Cardiac muscle cell (in vitro differentiated cells and primary cell): ENCODE measurements at regions not wholly inside any gene's neighbourhood (a gene's known extent, or its start where the extent isn't known, plus 50 kb on each side); places are given as distances from the start of the nearest gene placed in this dataset.
A peak's percentile ranks its signal among the peaks of the same experiment; 100 is the strongest.
"Not testable (repeated sequence)": the region's sequence is repeated elsewhere in the genome, so short reads cannot be mapped to it uniquely, and the experiment has no call there.

Experiments
- DNase-seq, 2 donors: peaks; one replicate each; pipeline versions ENCODE4 v3.0.0 to v3.0.0-alpha.2; 2010 to 2017; ENCODE audit warnings: low read depth in 1 of 2, low spot score in 1 of 2
- H3K27ac ChIP-seq: fragments of 200-600 bp; sonication (generic); 2 replicates; pipeline ENCODE4 v1.5.1; 2016
- H3K27me3 ChIP-seq: fragments of 200-600 bp; sonication (generic); 2 replicates; pipeline ENCODE4 v1.6.0; 2016; ENCODE audit warnings: control low read depth
- H3K36me3 ChIP-seq: fragments of 200-600 bp; sonication (generic); 2 replicates; pipeline ENCODE4 v1.5.1; 2016; ENCODE audit warnings: control low read depth
- H3K4me1 ChIP-seq: fragments of 200-600 bp; sonication (generic); 2 replicates; pipeline ENCODE4 v1.8.1; 2017; ENCODE audit warnings: low read depth, mild to moderate bottlenecking, mixed run types
- H3K4me3 ChIP-seq: fragments of 200-600 bp; sonication (generic); 2 replicates; pipeline ENCODE4 v1.5.1; 2016; ENCODE audit warnings: mild to moderate bottlenecking
- H3K9me3 ChIP-seq: fragments of 200-600 bp; sonication (generic); 2 replicates; pipeline ENCODE4 v1.5.1; 2017; ENCODE audit warnings: low read depth, mild to moderate bottlenecking, control low read depth
- TF ChIP-seq, protein P1 (sequence below): IDR thresholded peaks from 2 replicates; pipeline ENCODE4 v1.5.1; 2012; ENCODE audit warnings: low read depth, mild to moderate bottlenecking, low read length

DNA sequence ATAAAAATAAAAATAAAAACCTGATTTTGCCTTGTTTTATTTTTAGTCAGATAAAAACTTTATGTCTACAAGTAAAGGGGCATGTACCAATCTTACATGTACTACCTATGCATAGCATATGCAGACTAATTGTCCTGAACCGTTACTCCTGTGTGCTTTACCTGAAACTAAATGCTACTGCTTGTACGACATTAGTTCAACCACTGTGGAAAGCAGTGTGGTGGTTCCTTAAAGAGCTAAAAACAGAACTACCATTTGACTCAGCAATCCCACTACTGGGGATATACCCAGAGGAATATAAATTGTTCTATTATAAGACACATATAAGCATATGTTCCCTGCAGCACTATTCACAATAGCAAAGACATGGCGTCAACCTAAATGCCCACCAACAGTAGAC, 426.0 kb upstream of the PMFBP1 start:
- no peak overlapping the region for H3K27ac ChIP-seq
- no peaks in the 10 kb centered on the region for H3K4me1 ChIP-seq
- no peak overlapping the region for H3K4me3 ChIP-seq
- no peak for DNase-seq
- H3K27me3 ChIP-seq = no peaks in the 10 kb centered on the region
- no peaks in the 10 kb centered on the region for H3K9me3 ChIP-seq
- TF ChIP-seq, protein P1, sequence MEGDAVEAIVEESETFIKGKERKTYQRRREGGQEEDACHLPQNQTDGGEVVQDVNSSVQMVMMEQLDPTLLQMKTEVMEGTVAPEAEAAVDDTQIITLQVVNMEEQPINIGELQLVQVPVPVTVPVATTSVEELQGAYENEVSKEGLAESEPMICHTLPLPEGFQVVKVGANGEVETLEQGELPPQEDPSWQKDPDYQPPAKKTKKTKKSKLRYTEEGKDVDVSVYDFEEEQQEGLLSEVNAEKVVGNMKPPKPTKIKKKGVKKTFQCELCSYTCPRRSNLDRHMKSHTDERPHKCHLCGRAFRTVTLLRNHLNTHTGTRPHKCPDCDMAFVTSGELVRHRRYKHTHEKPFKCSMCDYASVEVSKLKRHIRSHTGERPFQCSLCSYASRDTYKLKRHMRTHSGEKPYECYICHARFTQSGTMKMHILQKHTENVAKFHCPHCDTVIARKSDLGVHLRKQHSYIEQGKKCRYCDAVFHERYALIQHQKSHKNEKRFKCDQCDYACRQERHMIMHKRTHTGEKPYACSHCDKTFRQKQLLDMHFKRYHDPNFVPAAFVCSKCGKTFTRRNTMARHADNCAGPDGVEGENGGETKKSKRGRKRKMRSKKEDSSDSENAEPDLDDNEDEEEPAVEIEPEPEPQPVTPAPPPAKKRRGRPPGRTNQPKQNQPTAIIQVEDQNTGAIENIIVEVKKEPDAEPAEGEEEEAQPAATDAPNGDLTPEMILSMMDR = no peak
- no peaks in the 10 kb centered on the region for H3K36me3 ChIP-seq

DNA sequence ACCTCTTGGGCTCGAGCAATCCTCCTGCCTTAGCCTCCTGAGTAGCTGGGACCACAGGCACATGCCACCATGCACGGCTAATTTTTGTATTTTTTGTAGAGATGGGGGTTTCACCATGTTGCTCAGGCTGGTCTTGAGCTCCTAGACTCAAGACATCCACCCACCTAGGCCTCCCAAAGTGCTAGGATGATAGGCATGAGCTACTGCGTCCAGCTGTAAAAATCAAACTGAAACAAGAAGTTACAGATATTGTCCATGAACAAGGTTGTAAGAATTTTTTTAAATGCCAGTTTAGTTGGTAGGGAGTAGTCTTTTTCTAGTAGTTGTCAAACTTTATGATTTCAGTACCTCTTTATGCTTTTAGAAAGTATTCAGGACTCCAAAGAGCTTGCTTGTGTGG, 424.4 kb upstream of the PMFBP1 start:
- H3K27ac ChIP-seq = no peak overlapping the region
- H3K4me3 ChIP-seq = no peak overlapping the region
- no peaks in the 10 kb centered on the region for H3K9me3 ChIP-seq
- H3K36me3 ChIP-seq = no peaks in the 10 kb centered on the region
- no peaks in the 10 kb centered on the region for H3K4me1 ChIP-seq
- no peaks in the 10 kb centered on the region for H3K27me3 ChIP-seq
- TF ChIP-seq, protein P1 = no peak
- DNase-seq = no peak

DNA sequence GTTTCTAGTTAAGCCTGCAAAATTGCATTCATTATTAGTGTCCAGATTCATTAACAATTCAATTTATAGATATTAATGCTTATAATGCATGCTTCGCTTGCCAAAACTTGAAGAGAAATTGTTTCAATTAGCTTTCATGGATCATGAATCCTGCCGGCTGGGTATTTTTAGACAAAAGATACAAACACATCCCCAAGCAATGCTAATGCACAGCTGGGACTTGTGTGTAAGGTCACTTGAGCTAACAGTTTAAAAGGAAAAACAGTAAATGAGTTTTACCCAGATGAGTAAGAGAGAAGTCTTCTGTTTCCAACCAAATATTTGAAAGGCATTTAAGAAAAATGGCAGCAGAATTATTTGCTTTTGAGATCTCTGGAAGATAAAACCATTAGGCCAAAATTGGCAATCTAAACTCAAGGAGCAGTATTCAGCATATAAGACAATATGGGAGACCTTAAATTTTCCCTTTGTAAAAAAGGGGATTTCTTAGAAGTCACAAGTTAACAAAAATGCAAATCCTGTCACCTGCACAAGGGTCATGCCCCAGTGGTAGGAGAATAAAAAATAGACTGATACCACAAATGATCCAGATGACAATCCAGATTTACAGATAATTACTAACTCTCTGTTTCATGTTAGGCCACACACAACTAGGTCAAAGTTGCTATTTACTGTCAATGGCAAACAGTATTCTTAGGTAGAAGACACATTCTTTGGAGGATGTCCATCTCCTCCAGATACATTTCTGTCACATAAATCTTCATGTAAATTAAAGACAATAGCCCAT, 418.4 kb upstream of the PMFBP1 start:
- no peaks in the 10 kb centered on the region for H3K27me3 ChIP-seq

DNA sequence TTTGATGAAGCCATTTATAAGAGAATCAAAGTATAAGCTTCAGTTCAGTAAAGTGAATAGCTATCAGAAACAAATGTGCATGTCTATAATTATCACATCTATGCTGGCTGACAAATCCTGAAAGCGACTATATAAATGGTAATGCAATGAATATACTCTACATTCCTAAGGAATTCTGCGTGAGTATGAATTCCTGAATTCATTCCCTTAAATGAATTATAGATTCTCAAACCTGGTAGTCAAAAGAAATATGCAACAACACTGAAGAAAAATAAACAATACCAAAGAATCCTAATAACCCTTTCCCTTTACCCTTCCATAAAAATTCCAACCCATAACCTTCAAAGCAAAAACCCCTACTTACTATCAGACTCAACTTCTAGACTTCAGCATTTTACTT, 416.6 kb upstream of the PMFBP1 start:
- Histone ChIP-seq H3K4me1 (no peaks in the 10 kb centered on the region), H3K27ac (no peak overlapping the region), H3K9me3 (no peaks in the 10 kb centered on the region), H3K4me3 (no peak overlapping the region), H3K27me3 (no peaks in the 10 kb centered on the region), H3K36me3 (no peaks in the 10 kb centered on the region)
- TF ChIP-seq, protein P1 = no peak
- DNase-seq = no peak

More for the DNA sequence above, 418.4 kb upstream of the PMFBP1 start:
- Histone ChIP-seq H3K4me3 (no peak overlapping the region), H3K9me3 (no peaks in the 10 kb centered on the region), H3K36me3 (no peaks in the 10 kb centered on the region), H3K4me1 (no peaks in the 10 kb centered on the region), H3K27ac (no peak overlapping the region)
- DNase-seq = peak in 1 of 2 donors; percentile 3
- TF ChIP-seq, protein P1 = no peak

DNA sequence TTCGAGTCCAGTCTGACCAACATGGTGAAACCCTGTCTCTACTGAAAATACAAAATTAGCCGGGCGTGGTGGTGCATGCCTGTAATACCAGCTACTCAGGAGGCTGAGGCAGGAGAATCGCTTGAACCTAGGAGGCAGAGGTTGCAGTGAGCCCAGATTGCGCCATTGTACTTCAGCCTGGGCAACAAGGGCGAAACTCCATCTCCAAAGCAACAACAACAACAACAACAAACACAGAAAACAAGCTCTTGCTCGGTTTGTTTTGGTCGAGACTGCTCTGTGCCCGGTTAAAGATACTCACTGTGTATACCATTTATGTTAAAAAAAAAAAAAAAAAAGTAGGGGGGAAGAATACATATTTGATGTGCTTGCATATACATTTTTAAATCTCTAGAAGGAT, 406.1 kb upstream of the PMFBP1 start:
- not testable (repeated sequence) for DNase-seq, H3K4me3 ChIP-seq, H3K36me3 ChIP-seq

DNA sequence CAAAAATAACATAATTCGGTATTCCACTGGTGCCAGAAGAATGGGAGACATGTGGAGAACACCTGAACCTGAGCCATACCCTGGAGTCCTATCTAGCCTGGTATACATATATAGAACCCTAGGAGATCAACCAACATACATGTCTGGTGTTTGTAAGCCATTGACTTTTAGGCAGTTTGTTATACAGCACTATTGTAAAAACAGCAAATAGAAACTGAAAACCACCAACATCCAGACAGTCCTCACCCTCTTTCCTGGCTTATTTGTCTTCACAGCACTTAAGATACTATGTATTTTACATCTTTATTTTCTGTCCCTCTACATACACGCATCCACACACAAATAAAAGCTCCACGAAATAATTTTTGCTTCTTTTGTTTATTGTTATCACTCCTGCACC, 404.2 kb upstream of the PMFBP1 start:
- Histone ChIP-seq H3K4me1 (no peaks in the 10 kb centered on the region), H3K27ac (no peak overlapping the region), H3K36me3 (no peaks in the 10 kb centered on the region), H3K27me3 (no peaks in the 10 kb centered on the region), H3K9me3 (no peaks in the 10 kb centered on the region), H3K4me3 (no peak overlapping the region)
- DNase-seq = no peak
- TF ChIP-seq, protein P1 = no peak

More for the DNA sequence above, 406.1 kb upstream of the PMFBP1 start:
- not testable (repeated sequence) for H3K9me3 ChIP-seq, H3K4me1 ChIP-seq, H3K27ac ChIP-seq, H3K27me3 ChIP-seq
